ENCODE measurements at regions not wholly inside any gene's neighbourhood (a gene's known extent, or its start where the extent isn't known, plus 50 kb on each side); places are given as distances from the start of the nearest gene placed in this dataset.

GRCh38 chr2:175557810-175558377, 376.4 kb upstream of the ATP5MC3 start:
- DNase-seq, result no peak

DNA sequence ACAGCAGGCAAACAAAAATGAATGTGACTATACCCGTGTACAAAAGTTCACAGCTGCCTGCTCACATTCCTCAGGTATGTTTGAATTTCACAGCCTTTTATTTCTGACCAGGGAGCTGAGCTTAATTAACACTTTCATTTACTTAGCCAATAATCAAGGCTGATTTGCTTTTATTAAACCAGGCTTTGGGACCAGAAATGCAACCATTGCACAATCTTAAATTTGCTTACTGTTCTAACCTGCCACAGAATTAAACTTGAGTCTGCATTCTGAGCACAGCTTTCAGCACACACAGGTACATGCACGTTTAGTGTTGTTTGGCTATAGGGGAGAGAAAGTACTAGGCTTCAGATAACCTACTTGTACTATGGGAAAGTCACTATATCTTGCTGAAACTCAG, 372.4 kb upstream of the ATP5MC3 start:
- no peak for DNase-seq

GRCh38 chr2:175552902-175553301, 371.4 kb upstream of the ATP5MC3 start:
- DNase-seq, result no peak

GRCh38 chr2:175540421-175540820, 358.9 kb upstream of the ATP5MC3 start:
- no peak for DNase-seq

GRCh38 chr2:175539122-175539521, 357.6 kb upstream of the ATP5MC3 start:
- DNase-seq, result no peak

GRCh38 chr2:175536059-175536458, 354.5 kb upstream of the ATP5MC3 start:
- no peak for DNase-seq

GRCh38 chr2:175535631-175536030, 354.1 kb upstream of the ATP5MC3 start:
- no peak for DNase-seq

DNA sequence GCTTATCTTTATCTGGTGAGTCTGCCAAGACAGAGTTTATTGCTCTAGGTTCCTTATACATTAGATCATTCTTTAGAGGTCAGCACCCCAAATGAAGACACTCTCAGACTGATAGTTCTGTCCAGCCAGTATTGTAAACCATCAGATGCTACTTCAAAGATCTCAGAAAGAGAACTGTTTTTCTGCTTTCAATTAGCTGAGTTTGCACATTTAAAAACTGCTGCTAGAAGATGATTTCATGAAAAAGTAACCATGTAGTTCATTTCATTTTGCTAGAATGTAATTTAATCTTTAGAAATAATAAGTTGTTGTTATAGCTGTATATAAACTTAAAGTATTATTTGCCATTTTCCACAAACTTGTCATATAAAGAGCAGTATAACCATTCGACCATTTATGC, 344.5 kb upstream of the ATP5MC3 start:
- DNase-seq, result no peak

DNA sequence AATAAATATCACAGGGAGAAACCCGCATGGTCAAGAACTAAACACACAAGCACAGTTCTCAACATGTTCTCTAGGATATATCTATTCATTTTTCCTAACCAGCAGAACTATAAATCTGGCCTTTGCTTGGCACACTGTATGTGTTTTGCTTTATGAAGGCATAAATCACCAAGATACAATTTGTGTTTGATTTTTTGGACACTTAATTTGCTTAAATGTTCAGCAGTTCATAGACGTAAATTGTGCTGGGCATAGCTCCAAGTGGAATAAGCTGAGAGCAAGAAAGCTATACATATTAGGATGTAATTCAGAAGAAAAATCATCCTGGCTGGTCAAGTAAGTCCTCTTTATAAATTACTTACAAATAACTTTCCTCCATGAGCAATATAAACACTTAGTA, 341.5 kb upstream of the ATP5MC3 start:
- DNase-seq, result no peak

DNA sequence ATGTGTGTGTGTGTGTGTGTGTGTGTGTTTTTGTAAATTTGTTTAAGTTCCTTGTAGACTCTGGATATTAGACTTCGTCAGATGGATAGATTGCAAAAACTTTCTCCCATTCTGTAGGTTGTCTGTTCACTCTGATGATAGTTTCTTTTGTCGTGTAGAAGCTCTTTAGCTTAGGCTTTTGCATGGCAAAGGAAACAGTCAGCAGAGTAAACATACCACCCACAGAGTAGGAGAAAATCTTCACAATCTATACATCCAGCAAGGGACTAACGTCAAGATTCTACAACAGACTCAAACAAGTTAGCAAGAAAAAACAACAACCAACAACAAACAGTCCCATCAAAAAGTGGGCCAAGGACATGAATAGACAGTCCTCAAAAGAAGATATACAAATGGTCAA, 336.7 kb upstream of the ATP5MC3 start:
- DNase-seq, result no peak

- no peak for DNase-seq
These were observed 335.0 kb upstream of the ATP5MC3 start for GRCh38 chr2:175516555-175516954.

DNA sequence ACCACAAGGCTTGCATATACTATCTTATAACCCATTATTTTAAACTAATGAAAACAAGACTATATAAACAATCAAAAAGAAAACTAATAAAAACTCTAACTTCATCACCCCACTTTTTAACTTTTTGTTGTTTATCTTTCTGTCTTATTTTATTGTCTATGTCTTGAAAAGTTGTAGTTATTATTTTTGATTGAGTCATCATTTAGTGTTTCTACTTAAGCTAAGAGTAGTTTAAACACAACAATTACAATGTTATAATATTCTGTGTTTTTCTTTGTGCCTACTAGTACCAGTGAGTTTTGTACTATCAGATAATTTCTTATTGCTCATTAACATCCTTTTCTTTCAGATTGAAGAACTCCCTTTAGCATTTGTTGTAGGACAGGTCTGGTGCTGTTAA, 318.7 kb upstream of the ATP5MC3 start:
- DNase-seq, result no peak

DNA sequence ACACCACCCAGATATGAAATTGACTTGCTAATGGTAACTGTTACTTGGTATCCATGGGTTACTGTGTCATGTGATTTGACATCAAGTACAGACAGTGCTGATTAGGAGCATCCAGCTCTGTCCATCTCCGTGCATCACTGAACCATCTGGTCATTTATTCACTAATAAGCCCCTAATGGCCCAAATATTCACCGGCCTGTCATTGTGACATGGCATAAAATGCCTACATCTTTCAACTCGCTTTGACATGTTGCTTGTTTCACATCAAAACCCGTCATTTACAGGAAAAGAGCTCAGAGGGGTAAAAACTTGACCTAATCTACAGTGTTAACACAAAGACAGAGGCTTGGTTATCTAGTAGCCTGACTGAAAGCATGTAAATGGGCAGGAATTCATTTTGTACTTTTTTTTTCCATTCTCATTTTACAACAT, 308.9 kb upstream of the ATP5MC3 start:
- no peak for DNase-seq

GRCh38 chr2:175478096-175478768, 296.7 kb upstream of the ATP5MC3 start:
- DNase-seq, result no peak

DNA sequence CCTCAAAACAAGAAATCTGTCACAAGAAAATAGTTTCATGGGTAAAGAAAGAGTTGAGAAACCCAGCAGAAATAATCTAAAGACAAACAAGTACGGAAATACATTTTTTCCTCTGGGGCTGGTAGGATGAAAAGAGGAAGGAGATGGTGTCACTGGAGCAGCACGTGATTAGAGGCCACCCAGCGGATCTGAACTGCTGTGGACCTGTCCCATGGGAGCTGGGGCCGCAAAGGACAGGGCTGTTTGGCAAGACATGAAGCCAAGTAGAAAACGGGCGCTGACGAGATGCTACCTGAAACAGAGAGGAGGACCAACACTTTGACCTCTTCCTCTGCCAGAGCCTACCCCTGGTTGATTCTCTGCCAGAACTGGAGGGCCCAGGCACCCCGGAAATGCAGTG, 295.4 kb upstream of the ATP5MC3 start:
- no peak for DNase-seq

DNA sequence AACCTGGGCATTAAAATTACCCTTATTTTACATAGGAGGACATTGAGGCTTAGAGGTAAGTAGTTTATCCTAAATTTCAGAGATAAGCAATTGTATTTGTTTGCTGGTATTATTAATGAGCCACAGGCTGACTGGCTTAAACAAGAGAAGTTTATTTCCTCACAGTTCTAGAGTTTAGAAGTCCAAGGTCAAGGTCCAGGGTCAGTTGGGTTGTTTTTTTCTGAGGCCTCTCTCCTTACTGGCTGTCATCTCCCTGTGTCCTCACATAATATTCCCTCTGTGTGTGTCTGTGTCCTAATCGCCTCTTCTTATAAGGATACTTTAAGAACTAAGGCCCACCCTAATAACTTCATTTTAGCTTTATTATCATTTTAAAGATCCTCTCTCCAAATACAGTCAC, 294.9 kb upstream of the ATP5MC3 start:
- DNase-seq, result no peak

- DNase-seq, result no peak
These were observed 293.6 kb upstream of the ATP5MC3 start for GRCh38 chr2:175475130-175475529.

- no peak for DNase-seq
These were observed 287.1 kb upstream of the ATP5MC3 start for GRCh38 chr2:175468431-175469098.

- DNase-seq, result no peak
These were observed 283.6 kb upstream of the ATP5MC3 start for GRCh38 chr2:175465101-175465500.

DNA sequence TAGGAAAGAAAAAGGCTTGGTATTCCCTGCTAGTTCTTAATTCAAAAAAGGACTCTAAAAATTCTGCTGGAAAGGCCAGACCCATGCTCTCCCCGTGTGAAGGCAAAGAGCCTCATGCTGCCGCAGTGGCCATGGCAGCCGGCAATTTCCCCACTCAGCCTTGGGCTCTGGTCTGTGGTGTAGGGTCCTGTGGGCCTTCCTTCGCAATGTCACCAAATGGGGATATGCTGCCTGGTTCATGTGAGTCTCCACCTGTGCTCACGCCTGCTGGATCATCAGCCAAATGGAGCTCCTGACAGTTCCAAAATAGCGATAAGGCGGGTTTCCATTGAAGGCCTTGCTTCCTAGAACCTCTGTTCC, 282.8 kb upstream of the ATP5MC3 start:
- no peak for DNase-seq

- DNase-seq, result no peak
These were observed 282.2 kb upstream of the ATP5MC3 start for GRCh38 chr2:175463589-175464310.

- DNase-seq, result no peak
These were observed 281.7 kb upstream of the ATP5MC3 start for GRCh38 chr2:175463169-175463568.

DNA sequence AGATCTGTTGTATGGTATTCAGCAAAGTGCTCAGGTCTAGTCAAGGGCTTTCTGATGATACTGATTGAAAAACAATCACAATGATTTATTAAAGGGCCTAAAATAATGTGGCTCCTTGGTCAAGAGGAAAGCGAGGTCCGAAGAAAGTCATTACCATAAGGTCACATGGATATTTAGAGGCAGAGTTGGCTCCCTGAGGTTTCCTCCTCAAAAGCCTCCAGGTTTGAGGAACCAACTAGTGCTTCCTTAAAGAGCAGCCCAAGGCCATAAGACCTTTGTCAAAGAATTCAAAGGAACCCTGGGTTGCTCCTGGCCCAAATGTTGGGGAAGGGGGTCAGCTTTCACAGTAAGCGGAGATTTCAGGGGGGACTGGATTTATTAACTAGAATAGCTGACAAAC, 280.7 kb upstream of the ATP5MC3 start:
- no peak for DNase-seq

GRCh38 chr2:175461839-175462238, 280.3 kb upstream of the ATP5MC3 start:
- DNase-seq, result no peak
